Stomach smooth muscle (tissue), 2 donors: ENCODE measurements at regions not wholly inside any gene's neighbourhood (a gene's known extent, or its start where the extent isn't known, plus 50 kb on each side); places are given as distances from the start of the nearest gene placed in this dataset.

Experiments
- H3K27ac ChIP-seq: one replicate; pipeline ENCODE4 v1.7.0; 2013; ENCODE audit warnings: mild to moderate bottlenecking, low read length, inconsistent platforms
- H3K27me3 ChIP-seq, 2 donors: one replicate each; pipeline ENCODE4 v1.7.0; 2013; ENCODE audit warnings: low read length in 2 of 2; ENCODE audit not compliant: insufficient read depth in 2 of 2, control insufficient read depth in 1 of 2
- H3K36me3 ChIP-seq, 2 donors: one replicate each; pipeline ENCODE4 v1.7.0; 2013; ENCODE audit warnings: low read length in 2 of 2; ENCODE audit not compliant: control insufficient read depth in 2 of 2, insufficient read depth in 2 of 2
- H3K4me1 ChIP-seq: one replicate; pipeline ENCODE4 v1.7.0; 2013; ENCODE audit warnings: low read length; ENCODE audit not compliant: control insufficient read depth, insufficient read depth
- H3K4me3 ChIP-seq, 2 donors: one replicate each; pipeline ENCODE4 v1.7.0; 2013; ENCODE audit warnings: low read length in 2 of 2
- H3K9ac ChIP-seq, 2 donors: one replicate each; pipeline ENCODE4 v1.7.0; 2013; ENCODE audit warnings: low read length in 2 of 2, mild to moderate bottlenecking in 1 of 2
- H3K9me3 ChIP-seq, 2 donors: one replicate each; pipeline ENCODE4 v1.7.0; 2013; ENCODE audit warnings: low read length in 2 of 2; ENCODE audit not compliant: control insufficient read depth in 2 of 2
- donor health status: healthy.
- donor health status: Pancreatic carcinoma.

- no peaks in the 10 kb centered on the region for H3K9me3 ChIP-seq
- no peak overlapping the region for H3K9ac ChIP-seq
- no peak overlapping the region for H3K27ac ChIP-seq
- H3K27me3 ChIP-seq = no peaks in the 10 kb centered on the region
- no peaks in the 10 kb centered on the region for H3K36me3 ChIP-seq
- no peak overlapping the region for H3K4me3 ChIP-seq
- H3K4me1 ChIP-seq = no peaks in the 10 kb centered on the region
Observed at GRCh38 chr6:71138376-71138775, 150.2 kb upstream of the OGFRL1 start.

- Histone ChIP-seq H3K36me3 (no peaks in the 10 kb centered on the region), H3K27ac (no peak overlapping the region), H3K9ac (no peak overlapping the region), H3K27me3 (no peaks in the 10 kb centered on the region), H3K4me3 (no peak overlapping the region), H3K9me3 (no peaks in the 10 kb centered on the region), H3K4me1 (no peaks in the 10 kb centered on the region)
Observed at GRCh38 chr6:71139249-71139648, 149.4 kb upstream of the OGFRL1 start.

GRCh38 chr6:71153755-71154325, 134.8 kb upstream of the OGFRL1 start:
- Histone ChIP-seq H3K4me1 (no peaks in the 10 kb centered on the region), H3K4me3 (no peak overlapping the region), H3K9ac (no peak overlapping the region), H3K9me3 (no peaks in the 10 kb centered on the region), H3K27ac (no peak overlapping the region), H3K36me3 (no peaks in the 10 kb centered on the region), H3K27me3 (no peaks in the 10 kb centered on the region)

GRCh38 chr6:71157345-71157744, 131.3 kb upstream of the OGFRL1 start:
- no peak overlapping the region for H3K4me3 ChIP-seq
- H3K36me3 ChIP-seq = no peaks in the 10 kb centered on the region
- H3K4me1 ChIP-seq = no peaks in the 10 kb centered on the region
- H3K9ac ChIP-seq = no peak overlapping the region
- no peaks in the 10 kb centered on the region for H3K27me3 ChIP-seq
- no peak overlapping the region for H3K27ac ChIP-seq
- no peaks in the 10 kb centered on the region for H3K9me3 ChIP-seq

- Histone ChIP-seq H3K9me3 (no peaks in the 10 kb centered on the region), H3K4me3 (no peak overlapping the region), H3K36me3 (no peaks in the 10 kb centered on the region), H3K9ac (no peak overlapping the region), H3K4me1 (no peaks in the 10 kb centered on the region), H3K27ac (no peak overlapping the region), H3K27me3 (peaks cover 0 to 2% of the 10 kb centered on the region in 2 donors)
Observed at GRCh38 chr6:71164890-71165289, 123.7 kb upstream of the OGFRL1 start.

- H3K4me1 ChIP-seq = no peaks in the 10 kb centered on the region
- no peaks in the 10 kb centered on the region for H3K36me3 ChIP-seq
- H3K9ac ChIP-seq = no peak overlapping the region
- H3K27ac ChIP-seq = no peak overlapping the region
- H3K27me3 ChIP-seq = no peaks in the 10 kb centered on the region
- no peaks in the 10 kb centered on the region for H3K9me3 ChIP-seq
- H3K4me3 ChIP-seq = no peak overlapping the region
Observed at GRCh38 chr6:71168233-71168765, 120.3 kb upstream of the OGFRL1 start.

- no peaks in the 10 kb centered on the region for H3K27me3 ChIP-seq
- no peaks in the 10 kb centered on the region for H3K36me3 ChIP-seq
- H3K9ac ChIP-seq = no peak overlapping the region
- H3K4me3 ChIP-seq = no peak overlapping the region
- no peaks in the 10 kb centered on the region for H3K4me1 ChIP-seq
- no peaks in the 10 kb centered on the region for H3K9me3 ChIP-seq
- no peak overlapping the region for H3K27ac ChIP-seq
Observed at GRCh38 chr6:71171497-71172070, 117.0 kb upstream of the OGFRL1 start.

- no peak overlapping the region for H3K9ac ChIP-seq
Observed at GRCh38 chr6:71179249-71179885, 109.2 kb upstream of the OGFRL1 start.

GRCh38 chr6:71181565-71181964, 107.0 kb upstream of the OGFRL1 start:
- no peak overlapping the region for H3K4me3 ChIP-seq
- H3K4me1 ChIP-seq = no peaks in the 10 kb centered on the region
- no peaks in the 10 kb centered on the region for H3K27me3 ChIP-seq
- no peak overlapping the region for H3K27ac ChIP-seq
- H3K9ac ChIP-seq = no peak overlapping the region
- H3K36me3 ChIP-seq = no peaks in the 10 kb centered on the region
- no peaks in the 10 kb centered on the region for H3K9me3 ChIP-seq

More at GRCh38 chr6:71179249-71179885, 109.2 kb upstream of the OGFRL1 start:
- H3K27ac ChIP-seq = no peak overlapping the region
- no peaks in the 10 kb centered on the region for H3K36me3 ChIP-seq
- no peaks in the 10 kb centered on the region for H3K9me3 ChIP-seq
- no peaks in the 10 kb centered on the region for H3K4me1 ChIP-seq
- H3K27me3 ChIP-seq = no peaks in the 10 kb centered on the region
- no peak overlapping the region for H3K4me3 ChIP-seq

- Histone ChIP-seq H3K27ac (no peak overlapping the region), H3K27me3 (no peaks in the 10 kb centered on the region), H3K4me1 (no peaks in the 10 kb centered on the region), H3K9me3 (no peaks in the 10 kb centered on the region), H3K9ac (no peak overlapping the region), H3K4me3 (no peak overlapping the region), H3K36me3 (no peaks in the 10 kb centered on the region)
Observed at GRCh38 chr6:71187141-71187540, 101.5 kb upstream of the OGFRL1 start.

GRCh38 chr6:71190809-71191208, 97.8 kb upstream of the OGFRL1 start:
- no peak overlapping the region for H3K27ac ChIP-seq
- no peak overlapping the region for H3K9ac ChIP-seq
- no peak overlapping the region for H3K4me3 ChIP-seq
- no peaks in the 10 kb centered on the region for H3K9me3 ChIP-seq
- H3K36me3 ChIP-seq = no peaks in the 10 kb centered on the region
- no peaks in the 10 kb centered on the region for H3K27me3 ChIP-seq
- no peaks in the 10 kb centered on the region for H3K4me1 ChIP-seq
